ENCODE measurements at regions not wholly inside any gene's neighbourhood (a gene's known extent, or its start where the extent isn't known, plus 50 kb on each side); places are given as distances from the start of the nearest gene placed in this dataset.

- in situ Hi-C loops (cut with HindIII; ENCODE audit: low sequenced_read_pairs): no loop called here
- no peak overlapping the region for H3K4me3 ChIP-seq (ENCODE audit: low read depth, low read length)
- no peak for TF ChIP-seq CTCF (IDR thresholded peaks at IDR 0.05; ENCODE audit: low read depth, low read length)
- no peak for DNase-seq (ENCODE audit: low read depth, low spot score)
Observed at GRCh38 chr5:89208392-89208791, 325.4 kb upstream of the MEF2C start.

DNA sequence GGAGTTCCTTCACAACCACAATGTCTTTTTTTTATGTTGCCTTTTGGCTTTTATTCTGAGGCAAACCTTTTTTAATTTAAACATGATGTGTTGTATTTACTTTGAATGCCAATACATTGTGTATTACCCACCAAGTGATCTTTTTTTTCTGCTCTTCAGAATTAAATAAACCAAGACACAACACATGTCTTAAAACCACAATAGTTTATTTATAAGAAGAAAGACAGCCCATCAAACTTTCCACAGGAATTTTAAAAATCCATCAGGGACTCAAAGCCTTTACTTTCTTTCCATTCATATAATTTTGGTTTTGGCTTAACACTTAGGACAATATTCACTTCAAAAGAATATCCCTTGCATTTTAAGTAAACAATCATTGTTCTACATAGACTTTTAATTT lies 321.8 kb upstream of the MEF2C start:
- DNase-seq (ENCODE audit: low read depth, low spot score): peak; percentile 42
- TF ChIP-seq CTCF (IDR thresholded peaks at IDR 0.05; ENCODE audit: low read depth, low read length): no peak
- H3K4me3 ChIP-seq (ENCODE audit: low read depth, low read length): no peak overlapping the region
- in situ Hi-C loops (cut with HindIII; ENCODE audit: low sequenced_read_pairs): no loop called here

- H3K4me3 ChIP-seq (ENCODE audit: low read depth, low read length): no peak overlapping the region
- no peak for TF ChIP-seq CTCF (IDR thresholded peaks at IDR 0.05; ENCODE audit: low read depth, low read length)
- DNase-seq (ENCODE audit: low read depth, low spot score): no peak
- in situ Hi-C loops (cut with HindIII; ENCODE audit: low sequenced_read_pairs): no loop called here
Observed at GRCh38 chr5:89203611-89204010, 320.6 kb upstream of the MEF2C start.

DNA sequence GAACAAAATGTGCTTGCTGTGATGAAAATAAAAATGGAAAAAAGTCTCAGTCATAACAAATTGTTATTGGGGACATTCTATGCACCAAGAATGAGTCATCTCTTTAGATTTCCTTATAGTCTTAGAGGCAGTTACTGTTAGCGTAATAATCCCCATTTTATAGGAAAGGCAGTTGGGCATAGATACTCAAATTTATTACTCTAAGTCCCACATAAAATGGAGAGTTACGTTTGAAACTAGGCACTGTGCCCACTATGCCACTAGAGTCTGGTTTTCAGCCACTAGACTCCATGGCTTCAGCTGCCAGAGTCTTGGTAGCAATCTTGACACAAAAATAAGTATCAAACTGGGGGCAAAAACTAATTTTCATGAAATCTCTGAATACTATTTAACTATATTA lies 317.9 kb upstream of the MEF2C start:
- in situ Hi-C loops (cut with HindIII; ENCODE audit: low sequenced_read_pairs): no loop called here
- no peak overlapping the region for H3K4me3 ChIP-seq (ENCODE audit: low read depth, low read length)
- no peak for DNase-seq (ENCODE audit: low read depth, low spot score)
- TF ChIP-seq CTCF (IDR thresholded peaks at IDR 0.05; ENCODE audit: low read depth, low read length): no peak

GRCh38 chr5:89199306-89199705 lies 316.3 kb upstream of the MEF2C start:
- no peak for DNase-seq (ENCODE audit: low read depth, low spot score)
- no peak overlapping the region for H3K4me3 ChIP-seq (ENCODE audit: low read depth, low read length)
- TF ChIP-seq CTCF (IDR thresholded peaks at IDR 0.05; ENCODE audit: low read depth, low read length): no peak
- in situ Hi-C loops (cut with HindIII; ENCODE audit: low sequenced_read_pairs): no loop called here

- in situ Hi-C loops (cut with HindIII; ENCODE audit: low sequenced_read_pairs): no loop called here
- TF ChIP-seq CTCF (IDR thresholded peaks at IDR 0.05; ENCODE audit: low read depth, low read length): no peak
- no peak for DNase-seq (ENCODE audit: low read depth, low spot score)
- no peak overlapping the region for H3K4me3 ChIP-seq (ENCODE audit: low read depth, low read length)
Observed at GRCh38 chr5:89191374-89191773, 308.4 kb upstream of the MEF2C start.
